Keratinocyte (primary cell): ENCODE measurements at regions not wholly inside any gene's neighbourhood (a gene's known extent, or its start where the extent isn't known, plus 50 kb on each side); places are given as distances from the start of the nearest gene placed in this dataset.

Experiments used
- DNase-seq: peaks from one replicate; pipeline ENCODE4 v3.0.0-alpha.2; 2011; ENCODE audit warnings: low read depth, missing footprints, low spot score
- FAIRE-seq: peaks from 2 replicates; lab custom pipeline; 2011; peaks lifted over from hg19 to GRCh38; lab: Jason Lieb, UNC
- H2AFZ ChIP-seq: 2 replicates; pipeline ENCODE4 v1.6.0; 2012; ENCODE audit warnings: low read length, control low read depth, inconsistent platforms; ENCODE audit not compliant: control insufficient read depth
- H3K27ac ChIP-seq: 2 replicates; pipeline ENCODE4 v1.5.1; 2011; ENCODE audit warnings: low read length; ENCODE audit not compliant: control insufficient read depth, insufficient read depth
- H3K27me3 ChIP-seq: 3 replicates; pipeline ENCODE4 v1.6.0; 2011; ENCODE audit warnings: low read length; ENCODE audit not compliant: control insufficient read depth, insufficient read depth; ENCODE audit errors: extremely low read depth
- H3K36me3 ChIP-seq, 2 experiments: 2 replicates in 1 of 2; 3 replicates in 1 of 2; pipeline ENCODE4 v1.5.1; 2011; ENCODE audit warnings: low read length in 2 of 2, mild to moderate bottlenecking in 1 of 2; ENCODE audit not compliant: control insufficient read depth in 2 of 2, insufficient read depth in 2 of 2; ENCODE audit errors: extremely low read depth in 1 of 2
- H3K4me1 ChIP-seq: 3 replicates; pipeline ENCODE4 v1.5.1; 2011; ENCODE audit warnings: low read length; ENCODE audit not compliant: control insufficient read depth, insufficient read depth; ENCODE audit errors: extremely low read depth
- H3K4me2 ChIP-seq: 3 replicates; pipeline ENCODE4 v1.6.0; 2011; ENCODE audit warnings: low read depth, low read length; ENCODE audit not compliant: control insufficient read depth, insufficient read depth; ENCODE audit errors: extremely low read depth
- H3K4me3 ChIP-seq, 3 experiments: fragments of 200-600 bp in 1 of 3; sonication (generic) in 1 of 3; 2 replicates in 2 of 3; 3 replicates in 1 of 3; pipeline ENCODE4 v1.5.1; 2011 to 2016; ENCODE audit warnings: low read length in 3 of 3, mild to moderate bottlenecking in 3 of 3, control low read depth in 2 of 3, inconsistent platforms in 1 of 3, low read depth in 1 of 3, mixed read lengths in 1 of 3, mixed run types in 1 of 3, moderate library complexity in 1 of 3; ENCODE audit not compliant: control insufficient read depth in 2 of 3, insufficient read depth in 2 of 3; ENCODE audit errors: extremely low read depth in 1 of 3
- H3K79me2 ChIP-seq: 2 replicates; pipeline ENCODE4 v1.6.0; 2012; ENCODE audit warnings: low read length; ENCODE audit not compliant: control insufficient read depth, insufficient read depth
- H3K9ac ChIP-seq: 3 replicates; pipeline ENCODE4 v1.6.0; 2011; ENCODE audit warnings: low read length; ENCODE audit not compliant: control insufficient read depth, insufficient read depth; ENCODE audit errors: extremely low read depth
- H3K9me1 ChIP-seq: 3 replicates; pipeline ENCODE4 v1.6.0; 2011; ENCODE audit warnings: low read length; ENCODE audit not compliant: control insufficient read depth, insufficient read depth; ENCODE audit errors: extremely low read depth
- H3K9me3 ChIP-seq: 2 replicates; pipeline ENCODE4 v1.5.1; 2012; ENCODE audit warnings: low read depth, low read length; ENCODE audit not compliant: control insufficient read depth
- H4K20me1 ChIP-seq: 3 replicates; pipeline ENCODE4 v1.6.0; 2011; ENCODE audit warnings: low read length; ENCODE audit not compliant: control insufficient read depth, insufficient read depth; ENCODE audit errors: extremely low read depth
- EZH2 ChIP-seq: IDR thresholded peaks from one replicate; pipeline ENCODE4 v1.6.1; 2012; ENCODE audit warnings: inconsistent platforms, mild to moderate bottlenecking, low read length, moderate library complexity
- dilution Hi-C: fragments of 300-500 bp; cut with MboI; formaldehyde crosslinking; loops from one replicate; pipeline ENCODE4 v1.7.0; 2020; ENCODE audit warnings: low sequenced_read_pairs; ENCODE audit not compliant: extremely low pct_ligation_motif_present
- TF ChIP-seq, protein P1 (sequence below), 3 experiments: IDR thresholded peaks in 1 of 3; conservative IDR thresholded peaks in 1 of 3; optimal IDR thresholded peaks in 1 of 3; 2 replicates in 2 of 3; 3 replicates in 1 of 3; pipeline versions ENCODE3 to v1.5.1; 2011; ENCODE audit warnings: low read length in 3 of 3, mild to moderate bottlenecking in 3 of 3, moderate library complexity in 2 of 3, control low read depth in 1 of 3, inconsistent platforms in 1 of 3; ENCODE audit not compliant: insufficient read depth in 2 of 3; ENCODE audit errors: extremely low read depth in 1 of 3

DNA sequence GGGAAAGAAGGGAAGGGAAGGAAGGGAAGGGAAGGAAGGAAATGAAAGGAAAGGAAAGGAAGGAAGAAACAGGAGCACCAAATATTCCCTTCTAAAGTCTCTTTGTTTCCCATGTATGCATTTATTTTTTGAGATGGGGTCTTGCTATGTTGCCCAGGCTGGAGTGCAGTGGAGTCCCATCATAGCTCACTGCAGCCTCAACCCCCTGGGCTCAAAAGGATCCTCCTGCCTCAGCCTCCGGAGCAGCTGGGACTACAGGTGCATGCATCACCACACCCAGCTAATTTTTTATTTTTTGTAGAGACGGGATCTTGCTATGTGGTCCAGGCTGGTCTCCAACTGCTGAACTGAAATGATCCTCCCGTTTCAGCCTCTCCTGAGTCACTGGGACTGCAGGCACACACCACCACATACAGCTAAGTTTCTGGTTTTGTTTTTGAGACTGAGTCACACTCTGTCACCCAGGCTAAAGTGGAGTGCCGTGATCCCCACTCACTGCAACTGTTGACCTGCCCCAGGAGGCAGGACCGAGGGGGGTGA lies 102.8 kb downstream of the CRLF2 start:
- dilution Hi-C loops = no loop called here
- no peak overlapping the region for H3K4me3 ChIP-seq

DNA sequence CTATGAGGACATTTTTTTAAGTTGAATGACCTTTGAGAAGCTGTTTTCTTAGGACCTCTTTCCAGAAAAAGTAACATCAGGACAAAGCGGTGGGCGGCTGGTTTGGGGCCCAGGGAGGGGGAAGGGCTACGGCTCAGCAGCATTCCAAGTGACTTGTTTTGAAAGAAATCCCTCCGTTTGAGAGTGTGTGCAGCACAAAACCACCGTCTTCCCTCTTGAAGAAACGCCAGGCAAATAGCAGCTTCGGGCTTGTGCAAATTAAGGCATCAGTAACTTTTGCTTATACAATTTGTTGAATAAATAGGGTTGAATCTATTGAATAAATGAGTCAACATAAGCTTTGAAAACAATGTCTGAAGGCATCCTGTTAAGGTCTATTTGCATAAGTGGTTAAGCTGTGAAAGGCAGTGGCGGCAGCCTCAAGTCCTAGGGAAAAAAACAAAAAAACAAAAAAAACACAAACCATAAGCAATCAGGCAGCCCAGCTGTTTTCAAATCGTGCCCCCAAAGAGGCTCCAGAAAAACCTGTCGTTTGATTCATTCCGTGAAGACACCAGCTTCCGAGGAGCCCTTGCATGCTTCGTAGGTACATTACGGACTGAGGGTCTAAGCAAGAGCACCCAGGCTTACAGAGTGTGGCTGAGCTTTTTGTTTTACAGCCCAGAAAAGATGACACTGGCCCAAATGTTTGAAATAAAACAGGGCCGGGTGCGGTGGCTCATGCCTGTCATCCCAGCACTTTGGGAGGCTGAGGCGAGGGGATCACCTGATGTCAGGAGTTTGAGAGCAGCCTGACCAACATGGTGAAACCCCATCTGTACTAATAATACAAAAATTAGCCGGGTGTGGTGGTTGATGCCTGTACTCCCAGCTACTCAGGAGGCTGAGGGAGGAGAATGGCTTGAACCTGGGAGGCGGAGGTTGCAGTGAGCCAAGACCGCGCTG lies 103.7 kb downstream of the CRLF2 start:
- FAIRE-seq = no peak
- dilution Hi-C loops = no loop called here

More for the DNA sequence above, 102.8 kb downstream of the CRLF2 start:
- H3K79me2 ChIP-seq = no peaks in the 10 kb centered on the region
- no peak for FAIRE-seq
- no peak overlapping the region for H2AFZ ChIP-seq
- H3K36me3 ChIP-seq = no peaks in the 10 kb centered on the region
- H3K9me3 ChIP-seq = peaks cover 10% of the 10 kb centered on the region
- H4K20me1 ChIP-seq = no peaks in the 10 kb centered on the region
- TF ChIP-seq EZH2 = no peak
- TF ChIP-seq, protein P1, sequence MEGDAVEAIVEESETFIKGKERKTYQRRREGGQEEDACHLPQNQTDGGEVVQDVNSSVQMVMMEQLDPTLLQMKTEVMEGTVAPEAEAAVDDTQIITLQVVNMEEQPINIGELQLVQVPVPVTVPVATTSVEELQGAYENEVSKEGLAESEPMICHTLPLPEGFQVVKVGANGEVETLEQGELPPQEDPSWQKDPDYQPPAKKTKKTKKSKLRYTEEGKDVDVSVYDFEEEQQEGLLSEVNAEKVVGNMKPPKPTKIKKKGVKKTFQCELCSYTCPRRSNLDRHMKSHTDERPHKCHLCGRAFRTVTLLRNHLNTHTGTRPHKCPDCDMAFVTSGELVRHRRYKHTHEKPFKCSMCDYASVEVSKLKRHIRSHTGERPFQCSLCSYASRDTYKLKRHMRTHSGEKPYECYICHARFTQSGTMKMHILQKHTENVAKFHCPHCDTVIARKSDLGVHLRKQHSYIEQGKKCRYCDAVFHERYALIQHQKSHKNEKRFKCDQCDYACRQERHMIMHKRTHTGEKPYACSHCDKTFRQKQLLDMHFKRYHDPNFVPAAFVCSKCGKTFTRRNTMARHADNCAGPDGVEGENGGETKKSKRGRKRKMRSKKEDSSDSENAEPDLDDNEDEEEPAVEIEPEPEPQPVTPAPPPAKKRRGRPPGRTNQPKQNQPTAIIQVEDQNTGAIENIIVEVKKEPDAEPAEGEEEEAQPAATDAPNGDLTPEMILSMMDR (optimal IDR thresholded peaks at IDR 0.05 in 1 of 3, IDR thresholded peaks at IDR 0.05 in 1 of 3, conservative IDR thresholded peaks at IDR 0.05 in 1 of 3; ENCODE audit: extremely low read depth in 1 of 3, insufficient read depth in 2 of 3, low read length in 3 of 3) = no peak
- H3K27me3 ChIP-seq = no peaks in the 10 kb centered on the region
- DNase-seq = no peak
- H3K4me1 ChIP-seq = no peaks in the 10 kb centered on the region
- H3K27ac ChIP-seq = no peak overlapping the region
- no peaks in the 10 kb centered on the region for H3K9me1 ChIP-seq
- H3K9ac ChIP-seq = no peak overlapping the region
- no peak overlapping the region for H3K4me2 ChIP-seq

More for the DNA sequence above, 103.7 kb downstream of the CRLF2 start:
- H3K4me3 ChIP-seq = no peak overlapping the region
- no peaks in the 10 kb centered on the region for H3K79me2 ChIP-seq
- H3K4me1 ChIP-seq = no peaks in the 10 kb centered on the region
- H2AFZ ChIP-seq = no peak overlapping the region
- TF ChIP-seq, protein P1 (optimal IDR thresholded peaks at IDR 0.05 in 1 of 3, IDR thresholded peaks at IDR 0.05 in 1 of 3, conservative IDR thresholded peaks at IDR 0.05 in 1 of 3; ENCODE audit: extremely low read depth in 1 of 3, insufficient read depth in 2 of 3, low read length in 3 of 3) = no peak
- no peak for TF ChIP-seq EZH2
- no peaks in the 10 kb centered on the region for H3K27me3 ChIP-seq
- no peak for DNase-seq
- H3K27ac ChIP-seq = no peak overlapping the region
- peaks cover 10% of the 10 kb centered on the region for H3K9me3 ChIP-seq
- no peak overlapping the region for H3K4me2 ChIP-seq
- H4K20me1 ChIP-seq = no peaks in the 10 kb centered on the region
- H3K36me3 ChIP-seq = no peaks in the 10 kb centered on the region
- no peak overlapping the region for H3K9ac ChIP-seq
- no peaks in the 10 kb centered on the region for H3K9me1 ChIP-seq
